C4-2B (cell line): ENCODE measurements at regions not wholly inside any gene's neighbourhood (a gene's known extent, or its start where the extent isn't known, plus 50 kb on each side); places are given as distances from the start of the nearest gene placed in this dataset.

Experiments
- ZFX ChIP-seq: fragments of 450-650 bp; IDR thresholded peaks from 2 replicates; pipeline ENCODE4 v1.6.1; 2017
- TF ChIP-seq, protein P1 (sequence below): fragments of 450-650 bp; conservative IDR thresholded peaks from 2 replicates; pipeline ENCODE4 v1.5.1; 2017; ENCODE audit warnings: mild to moderate bottlenecking

DNA sequence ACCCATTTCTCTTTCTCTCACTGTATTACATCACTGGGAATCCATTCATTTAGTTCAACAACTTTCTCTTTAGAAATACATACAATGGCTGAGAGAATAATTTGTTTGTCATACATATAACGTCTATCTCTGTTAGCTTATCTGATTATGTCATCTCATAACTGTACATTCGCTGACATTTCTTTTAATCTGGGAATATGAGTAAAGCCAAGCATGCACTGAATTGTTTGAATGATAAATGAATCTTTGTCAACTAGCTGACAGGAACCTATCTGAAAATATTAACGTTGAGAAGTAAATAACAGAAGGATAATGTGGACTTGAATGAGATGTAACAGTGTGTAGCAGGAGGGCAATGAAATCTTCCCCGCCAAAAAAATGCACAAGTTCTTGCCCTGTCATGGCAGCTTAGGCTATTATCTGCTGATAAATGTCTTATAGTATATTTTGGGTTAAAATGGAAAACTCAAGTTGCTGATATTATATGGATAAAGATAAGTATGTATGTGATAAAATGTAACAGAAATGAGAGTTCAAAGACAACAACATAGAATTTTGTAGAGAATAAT lies 581.2 kb upstream of the ADGRB3 start:
- TF ChIP-seq, protein P1, sequence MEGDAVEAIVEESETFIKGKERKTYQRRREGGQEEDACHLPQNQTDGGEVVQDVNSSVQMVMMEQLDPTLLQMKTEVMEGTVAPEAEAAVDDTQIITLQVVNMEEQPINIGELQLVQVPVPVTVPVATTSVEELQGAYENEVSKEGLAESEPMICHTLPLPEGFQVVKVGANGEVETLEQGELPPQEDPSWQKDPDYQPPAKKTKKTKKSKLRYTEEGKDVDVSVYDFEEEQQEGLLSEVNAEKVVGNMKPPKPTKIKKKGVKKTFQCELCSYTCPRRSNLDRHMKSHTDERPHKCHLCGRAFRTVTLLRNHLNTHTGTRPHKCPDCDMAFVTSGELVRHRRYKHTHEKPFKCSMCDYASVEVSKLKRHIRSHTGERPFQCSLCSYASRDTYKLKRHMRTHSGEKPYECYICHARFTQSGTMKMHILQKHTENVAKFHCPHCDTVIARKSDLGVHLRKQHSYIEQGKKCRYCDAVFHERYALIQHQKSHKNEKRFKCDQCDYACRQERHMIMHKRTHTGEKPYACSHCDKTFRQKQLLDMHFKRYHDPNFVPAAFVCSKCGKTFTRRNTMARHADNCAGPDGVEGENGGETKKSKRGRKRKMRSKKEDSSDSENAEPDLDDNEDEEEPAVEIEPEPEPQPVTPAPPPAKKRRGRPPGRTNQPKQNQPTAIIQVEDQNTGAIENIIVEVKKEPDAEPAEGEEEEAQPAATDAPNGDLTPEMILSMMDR, result no peak
- TF ChIP-seq ZFX, result no peak
